Activated naive CD8-positive, alpha-beta T cell treated with anti-CD3 and anti-CD28 coated beads, Interleukin-2, amount 10 ng/mL, durations not matched to agents 7 days and 5 days (primary cell): ENCODE measurements at regions not wholly inside any gene's neighbourhood (a gene's known extent, or its start where the extent isn't known, plus 50 kb on each side); places are given as distances from the start of the nearest gene placed in this dataset.
"Not testable (repeated sequence)": the region's sequence is repeated elsewhere in the genome, so short reads cannot be mapped to it uniquely, and the experiment has no call there.

Source experiments
- ATAC-seq: fragments of 150-1000 bp; cut with Tn5 transposase; one replicate; pipeline ENCODE4 v1.10.0; 2021; ENCODE audit warnings: low read depth, moderate library complexity
- POLR2A ChIA-PET: fragments of 350-600 bp; sonication (Branson Sonifier 250); formaldehyde crosslinking; loops from one replicate; lab custom pipeline; 2021; ENCODE audit warnings: antibody characterized with exemption; lab: Charles Lee
- DNase-seq: peaks from one replicate; pipeline ENCODE4 v3.0.0; 2021
- H3K27ac Mint-ChIP-seq: one replicate; pipeline ENCODE4 v1.8.0; 2022; ENCODE audit warnings: mild to moderate bottlenecking, mixed read lengths
- H3K27me3 Mint-ChIP-seq: one replicate; pipeline ENCODE4 v1.8.0; 2022; ENCODE audit warnings: mild to moderate bottlenecking, moderate library complexity, mixed read lengths
- H3K36me3 Mint-ChIP-seq: one replicate; pipeline ENCODE4 v1.8.0; 2021; ENCODE audit warnings: mild to moderate bottlenecking, mixed read lengths
- H3K4me1 Mint-ChIP-seq: one replicate; pipeline ENCODE4 v1.8.0; 2021; ENCODE audit warnings: mixed read lengths
- H3K4me3 Mint-ChIP-seq: one replicate; pipeline ENCODE4 v1.8.0; 2022; ENCODE audit warnings: mild to moderate bottlenecking, moderate library complexity, mixed read lengths
- H3K9me3 Mint-ChIP-seq: one replicate; pipeline ENCODE4 v1.8.0; 2021; ENCODE audit warnings: mixed read lengths

GRCh38 chr3:181915551-181915950, 203.8 kb downstream of the SOX2 start:
- POLR2A ChIA-PET: no interaction called here

DNA sequence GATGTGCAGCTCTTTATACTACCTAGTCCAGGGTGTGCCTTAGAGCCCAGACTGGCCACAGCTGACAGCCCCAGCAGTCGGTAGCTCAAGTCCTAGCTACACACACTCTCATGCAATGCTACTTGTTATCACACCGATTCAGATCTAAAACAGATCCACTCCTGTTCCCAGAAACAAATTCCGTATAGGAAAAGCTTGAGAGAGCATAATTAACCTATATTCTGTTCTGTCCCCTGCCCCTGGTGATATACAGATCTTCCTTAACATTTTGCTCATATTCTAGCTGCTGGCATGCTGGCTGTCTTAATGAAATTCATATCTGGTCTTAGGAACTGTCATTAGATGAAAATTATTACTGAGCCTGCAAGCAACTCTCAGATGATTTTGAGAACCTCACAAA, 204.3 kb downstream of the SOX2 start:
- no peak for DNase-seq
- POLR2A ChIA-PET: no interaction called here
- no peaks in the 10 kb centered on the region for H3K4me1 Mint-ChIP-seq
- no peak overlapping the region for H3K27ac Mint-ChIP-seq
- H3K27me3 Mint-ChIP-seq: no peaks in the 10 kb centered on the region
- H3K4me3 Mint-ChIP-seq: no peak overlapping the region
- H3K36me3 Mint-ChIP-seq: no peaks in the 10 kb centered on the region
- H3K9me3 Mint-ChIP-seq: no peaks in the 10 kb centered on the region
- no peak for ATAC-seq

More at GRCh38 chr3:181915551-181915950, 203.8 kb downstream of the SOX2 start:
- DNase-seq: no peak
- H3K27me3 Mint-ChIP-seq: no peaks in the 10 kb centered on the region
- no peaks in the 10 kb centered on the region for H3K9me3 Mint-ChIP-seq
- no peaks in the 10 kb centered on the region for H3K36me3 Mint-ChIP-seq
- no peaks in the 10 kb centered on the region for H3K4me1 Mint-ChIP-seq
- H3K27ac Mint-ChIP-seq: no peak overlapping the region
- no peak overlapping the region for H3K4me3 Mint-ChIP-seq
- no peak for ATAC-seq

GRCh38 chr3:181917027-181917426, 205.3 kb downstream of the SOX2 start:
- H3K27me3 Mint-ChIP-seq: no peaks in the 10 kb centered on the region
- H3K36me3 Mint-ChIP-seq: no peaks in the 10 kb centered on the region
- no peak overlapping the region for H3K27ac Mint-ChIP-seq
- H3K9me3 Mint-ChIP-seq: no peaks in the 10 kb centered on the region
- no peaks in the 10 kb centered on the region for H3K4me1 Mint-ChIP-seq
- no peak overlapping the region for H3K4me3 Mint-ChIP-seq
- ATAC-seq: no peak
- POLR2A ChIA-PET: no interaction called here
- no peak for DNase-seq

GRCh38 chr3:181919375-181919774, 207.7 kb downstream of the SOX2 start:
- Mint-ChIP-seq H3K4me1 (no peaks in the 10 kb centered on the region), H3K27ac (no peak overlapping the region), H3K36me3 (no peaks in the 10 kb centered on the region), H3K27me3 (no peaks in the 10 kb centered on the region), H3K4me3 (no peak overlapping the region), H3K9me3 (no peaks in the 10 kb centered on the region)
- ATAC-seq (no peak), DNase-seq (no peak)
- POLR2A ChIA-PET: no interaction called here

- POLR2A ChIA-PET: no interaction called here
- H3K4me3 Mint-ChIP-seq: no peak overlapping the region
- H3K36me3 Mint-ChIP-seq: no peaks in the 10 kb centered on the region
- DNase-seq (no peak), ATAC-seq (no peak)
- no peaks in the 10 kb centered on the region for H3K27me3 Mint-ChIP-seq
- H3K9me3 Mint-ChIP-seq: no peaks in the 10 kb centered on the region
- no peaks in the 10 kb centered on the region for H3K4me1 Mint-ChIP-seq
- no peak overlapping the region for H3K27ac Mint-ChIP-seq
Measured at GRCh38 chr3:181920409-181920808, 208.7 kb downstream of the SOX2 start.

GRCh38 chr3:181921220-181921619, 209.5 kb downstream of the SOX2 start:
- ATAC-seq (no peak), DNase-seq (no peak)
- POLR2A ChIA-PET: no interaction called here
- Mint-ChIP-seq H3K4me3 (no peak overlapping the region), H3K27me3 (no peaks in the 10 kb centered on the region), H3K36me3 (no peaks in the 10 kb centered on the region), H3K9me3 (no peaks in the 10 kb centered on the region), H3K4me1 (no peaks in the 10 kb centered on the region), H3K27ac (no peak overlapping the region)

DNA sequence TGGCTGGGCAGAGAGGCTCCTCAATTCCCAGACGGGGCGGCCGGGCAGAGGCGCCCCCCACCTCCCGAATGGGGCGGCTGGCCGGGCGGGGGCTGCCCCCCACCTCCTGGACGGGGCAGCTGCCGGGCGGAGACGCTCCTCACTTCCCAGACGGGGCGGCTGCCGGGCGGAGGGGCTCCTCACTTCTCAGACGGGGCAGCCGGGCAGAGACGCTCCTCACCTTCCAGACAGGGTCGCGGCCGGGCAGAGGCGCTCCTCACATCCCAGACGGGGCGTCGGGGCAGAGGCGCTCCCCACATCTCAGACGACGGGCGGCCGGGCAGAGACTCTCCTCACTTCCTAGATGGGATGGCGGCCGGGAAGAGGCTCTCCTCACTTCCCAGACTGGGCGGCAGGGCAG, 214.1 kb downstream of the SOX2 start:
- H3K4me1 Mint-ChIP-seq, H3K9me3 Mint-ChIP-seq, H3K27me3 Mint-ChIP-seq, ATAC-seq, H3K4me3 Mint-ChIP-seq, POLR2A ChIA-PET, H3K36me3 Mint-ChIP-seq, DNase-seq, H3K27ac Mint-ChIP-seq: not testable (repeated sequence)

GRCh38 chr3:181929501-181929900, 217.8 kb downstream of the SOX2 start:
- POLR2A ChIA-PET: no interaction called here
- Mint-ChIP-seq H3K36me3 (no peaks in the 10 kb centered on the region), H3K27me3 (no peaks in the 10 kb centered on the region), H3K27ac (no peak overlapping the region), H3K4me3 (no peak overlapping the region), H3K9me3 (peaks cover 3% of the 10 kb centered on the region), H3K4me1 (no peaks in the 10 kb centered on the region)
- no peak for DNase-seq
- ATAC-seq: no peak

GRCh38 chr3:181930105-181930504, 218.4 kb downstream of the SOX2 start:
- H3K27ac Mint-ChIP-seq: no peak overlapping the region
- H3K27me3 Mint-ChIP-seq: no peaks in the 10 kb centered on the region
- H3K9me3 Mint-ChIP-seq: peaks cover 3% of the 10 kb centered on the region
- DNase-seq: no peak
- no peaks in the 10 kb centered on the region for H3K36me3 Mint-ChIP-seq
- ATAC-seq: no peak
- H3K4me1 Mint-ChIP-seq: no peaks in the 10 kb centered on the region
- no peak overlapping the region for H3K4me3 Mint-ChIP-seq
- POLR2A ChIA-PET: no interaction called here

- no peak overlapping the region for H3K27ac Mint-ChIP-seq
- POLR2A ChIA-PET: no interaction called here
- H3K4me1 Mint-ChIP-seq: no peaks in the 10 kb centered on the region
- no peaks in the 10 kb centered on the region for H3K36me3 Mint-ChIP-seq
- H3K27me3 Mint-ChIP-seq: no peaks in the 10 kb centered on the region
- peaks cover 2% of the 10 kb centered on the region for H3K9me3 Mint-ChIP-seq
- DNase-seq (no peak), ATAC-seq (no peak)
- no peak overlapping the region for H3K4me3 Mint-ChIP-seq
Measured at GRCh38 chr3:181932039-181932438, 220.3 kb downstream of the SOX2 start.

DNA sequence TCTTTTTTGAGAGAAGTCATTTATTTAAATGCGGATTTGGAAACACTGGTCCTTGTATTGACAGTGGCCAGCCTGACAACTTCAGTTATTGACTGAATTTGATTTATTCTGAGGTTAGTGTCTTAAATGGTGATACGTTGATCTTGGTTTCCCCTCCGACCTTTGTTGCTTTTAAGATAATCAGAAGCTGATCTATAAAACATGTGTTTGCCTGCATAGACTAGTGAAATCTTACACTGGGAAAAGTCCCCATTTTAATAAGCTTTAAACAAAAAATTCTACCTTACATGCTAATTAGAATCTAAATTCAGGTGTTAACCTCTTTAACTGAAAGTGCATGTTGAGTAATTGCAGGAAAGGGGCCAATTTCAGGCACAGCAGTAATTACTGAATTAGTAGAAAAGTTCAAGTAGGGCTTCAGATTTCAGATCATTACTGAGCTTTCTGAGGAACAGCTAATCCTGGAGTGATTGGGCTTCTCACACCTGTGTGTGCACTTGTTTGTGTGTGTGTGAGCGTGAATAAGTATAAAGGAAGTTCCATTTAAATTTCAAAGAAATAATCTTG, 221.4 kb downstream of the SOX2 start:
- Mint-ChIP-seq H3K9me3 (no peaks in the 10 kb centered on the region), H3K4me1 (no peaks in the 10 kb centered on the region), H3K27ac (no peak overlapping the region), H3K4me3 (no peak overlapping the region), H3K36me3 (no peaks in the 10 kb centered on the region), H3K27me3 (no peaks in the 10 kb centered on the region)
- POLR2A ChIA-PET: no interaction called here
- DNase-seq (no peak), ATAC-seq (no peak)

DNA sequence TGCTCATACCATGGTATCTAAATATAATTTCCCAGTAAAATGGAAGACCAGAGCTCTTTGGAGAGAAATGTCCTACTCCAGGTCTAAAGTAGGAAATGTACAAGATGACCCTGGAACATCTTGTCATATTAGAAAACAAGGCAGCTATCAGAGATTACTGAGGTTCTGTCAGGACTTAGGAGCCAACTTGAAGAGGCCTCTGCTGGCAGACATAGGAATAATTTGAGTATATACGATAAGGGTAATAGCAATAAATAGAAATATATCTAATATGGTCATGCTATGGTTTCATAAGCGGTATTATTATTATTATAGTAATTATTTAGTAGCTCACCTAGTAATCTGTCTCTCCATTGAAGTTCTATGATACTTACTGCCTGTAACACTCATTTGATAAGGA, 224.2 kb downstream of the SOX2 start:
- Mint-ChIP-seq H3K9me3 (no peaks in the 10 kb centered on the region), H3K36me3 (no peaks in the 10 kb centered on the region), H3K27ac (no peak overlapping the region), H3K27me3 (no peaks in the 10 kb centered on the region), H3K4me3 (no peak overlapping the region), H3K4me1 (no peaks in the 10 kb centered on the region)
- ATAC-seq (no peak), DNase-seq (no peak)
- POLR2A ChIA-PET: no interaction called here

DNA sequence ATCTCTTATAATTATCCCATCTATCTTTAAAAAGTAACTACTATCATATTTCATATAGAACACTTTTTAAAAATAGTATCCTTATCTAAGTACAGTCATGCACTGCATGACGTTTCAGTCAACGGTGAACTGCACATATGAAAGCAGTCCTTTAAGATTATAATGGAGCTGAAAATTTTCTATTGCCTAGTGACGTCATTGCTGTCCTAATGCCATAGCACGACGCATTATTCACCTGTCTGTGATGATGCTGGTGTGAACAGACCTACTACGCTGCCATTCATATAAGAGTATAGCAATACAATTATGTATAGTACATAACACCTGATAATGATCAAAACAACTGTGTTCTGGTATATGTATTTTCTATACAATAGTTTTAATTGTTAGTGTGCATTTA, 225.0 kb downstream of the SOX2 start:
- Mint-ChIP-seq H3K36me3 (no peaks in the 10 kb centered on the region), H3K4me3 (no peak overlapping the region), H3K9me3 (no peaks in the 10 kb centered on the region), H3K27me3 (no peaks in the 10 kb centered on the region), H3K4me1 (no peaks in the 10 kb centered on the region), H3K27ac (no peak overlapping the region)
- POLR2A ChIA-PET: no interaction called here
- ATAC-seq (no peak), DNase-seq (no peak)

GRCh38 chr3:181938580-181938979, 226.9 kb downstream of the SOX2 start:
- H3K4me3 Mint-ChIP-seq, ATAC-seq, H3K36me3 Mint-ChIP-seq, H3K4me1 Mint-ChIP-seq, H3K27ac Mint-ChIP-seq, H3K9me3 Mint-ChIP-seq, DNase-seq, H3K27me3 Mint-ChIP-seq, POLR2A ChIA-PET: not testable (repeated sequence)

GRCh38 chr3:181940703-181941102, 229.0 kb downstream of the SOX2 start:
- no peak overlapping the region for H3K4me3 Mint-ChIP-seq
- no peak overlapping the region for H3K27ac Mint-ChIP-seq
- DNase-seq: no peak
- no peaks in the 10 kb centered on the region for H3K36me3 Mint-ChIP-seq
- POLR2A ChIA-PET: no interaction called here
- no peaks in the 10 kb centered on the region for H3K4me1 Mint-ChIP-seq
- ATAC-seq: no peak
- no peaks in the 10 kb centered on the region for H3K9me3 Mint-ChIP-seq
- no peaks in the 10 kb centered on the region for H3K27me3 Mint-ChIP-seq
